Glutamatergic neuron (in vitro differentiated cells): ENCODE measurements at regions not wholly inside any gene's neighbourhood (a gene's known extent, or its start where the extent isn't known, plus 50 kb on each side); places are given as distances from the start of the nearest gene placed in this dataset.

Experiments
- DNase-seq: peaks from one replicate; pipeline ENCODE4 v3.0.0; 2022
- H3K27ac Mint-ChIP-seq: one replicate; pipeline ENCODE4 v1.8.0; 2020; ENCODE audit warnings: mild to moderate bottlenecking, mixed read lengths, inconsistent platforms; ENCODE audit not compliant: unreplicated experiment
- H3K27me3 Mint-ChIP-seq: one replicate; pipeline ENCODE4 v1.8.0; 2020; ENCODE audit warnings: mild to moderate bottlenecking, moderate library complexity, mixed read lengths, inconsistent platforms; ENCODE audit not compliant: unreplicated experiment
- H3K36me3 Mint-ChIP-seq: one replicate; pipeline ENCODE4 v1.8.0; 2020; ENCODE audit warnings: mild to moderate bottlenecking, mixed read lengths, inconsistent platforms; ENCODE audit not compliant: unreplicated experiment
- H3K4me1 Mint-ChIP-seq: one replicate; pipeline ENCODE4 v1.8.0; 2020; ENCODE audit warnings: mild to moderate bottlenecking, low read depth, mixed read lengths, inconsistent platforms; ENCODE audit not compliant: unreplicated experiment
- H3K4me3 Mint-ChIP-seq: one replicate; pipeline ENCODE4 v1.8.0; 2020; ENCODE audit warnings: mild to moderate bottlenecking, mixed read lengths, inconsistent platforms; ENCODE audit not compliant: unreplicated experiment
- H3K9me3 Mint-ChIP-seq: one replicate; pipeline ENCODE4 v1.8.0; 2020; ENCODE audit warnings: mild to moderate bottlenecking, moderate library complexity, mixed read lengths, inconsistent platforms; ENCODE audit not compliant: unreplicated experiment
- CTCF ChIP-seq: fragments of 200-600 bp; sonication (generic); IDR thresholded peaks from one replicate; pipeline ENCODE4 v1.5.0; 2021; ENCODE audit not compliant: partially characterized antibody, unreplicated experiment

GRCh38 chr21:30986965-30987364, 51.3 kb downstream of the KRTAP19-8 start:
- Mint-ChIP-seq H3K27me3 (peaks cover 2% of the 10 kb centered on the region), H3K36me3 (no peaks in the 10 kb centered on the region), H3K9me3 (no peaks in the 10 kb centered on the region), H3K27ac (no peak overlapping the region), H3K4me3 (no peak overlapping the region), H3K4me1 (no peaks in the 10 kb centered on the region)
- no peak for DNase-seq
- TF ChIP-seq CTCF = no peak

- Mint-ChIP-seq H3K4me1 (peaks cover 3% of the 10 kb centered on the region), H3K9me3 (no peaks in the 10 kb centered on the region), H3K4me3 (no peak overlapping the region), H3K27me3 (peaks cover 2% of the 10 kb centered on the region), H3K36me3 (no peaks in the 10 kb centered on the region), H3K27ac (no peak overlapping the region)
- TF ChIP-seq CTCF = no peak
- no peak for DNase-seq
These were observed 53.4 kb downstream of the KRTAP19-8 start for GRCh38 chr21:30984889-30985288.

GRCh38 chr21:30981403-30981802, 56.9 kb downstream of the KRTAP19-8 start:
- Mint-ChIP-seq H3K4me3 (no peak overlapping the region), H3K27me3 (no peaks in the 10 kb centered on the region), H3K9me3 (no peaks in the 10 kb centered on the region), H3K36me3 (no peaks in the 10 kb centered on the region), H3K27ac (no peak overlapping the region), H3K4me1 (peaks cover 3% of the 10 kb centered on the region)
- DNase-seq = peak; percentile 62
- no peak for TF ChIP-seq CTCF

GRCh38 chr21:30979054-30979453, 59.2 kb downstream of the KRTAP19-8 start:
- no peaks in the 10 kb centered on the region for H3K9me3 Mint-ChIP-seq

GRCh38 chr21:30964283-30964682, 74.0 kb downstream of the KRTAP19-8 start:
- TF ChIP-seq CTCF = no peak
- H3K9me3 Mint-ChIP-seq = peaks cover 2% of the 10 kb centered on the region

More at GRCh38 chr21:30979054-30979453, 59.2 kb downstream of the KRTAP19-8 start:
- Mint-ChIP-seq H3K27me3 (no peaks in the 10 kb centered on the region), H3K27ac (no peak overlapping the region), H3K36me3 (no peaks in the 10 kb centered on the region), H3K4me3 (no peak overlapping the region), H3K4me1 (peaks cover 3% of the 10 kb centered on the region)
- DNase-seq = no peak
- TF ChIP-seq CTCF = no peak

More at GRCh38 chr21:30964283-30964682, 74.0 kb downstream of the KRTAP19-8 start:
- Mint-ChIP-seq H3K27me3 (no peaks in the 10 kb centered on the region), H3K4me3 (no peak overlapping the region), H3K36me3 (no peaks in the 10 kb centered on the region), H3K27ac (no peak overlapping the region), H3K4me1 (peaks cover 3% of the 10 kb centered on the region)
- no peak for DNase-seq
